ENCODE measurements at regions not wholly inside any gene's neighbourhood (a gene's known extent, or its start where the extent isn't known, plus 50 kb on each side); places are given as distances from the start of the nearest gene placed in this dataset.

DNA sequence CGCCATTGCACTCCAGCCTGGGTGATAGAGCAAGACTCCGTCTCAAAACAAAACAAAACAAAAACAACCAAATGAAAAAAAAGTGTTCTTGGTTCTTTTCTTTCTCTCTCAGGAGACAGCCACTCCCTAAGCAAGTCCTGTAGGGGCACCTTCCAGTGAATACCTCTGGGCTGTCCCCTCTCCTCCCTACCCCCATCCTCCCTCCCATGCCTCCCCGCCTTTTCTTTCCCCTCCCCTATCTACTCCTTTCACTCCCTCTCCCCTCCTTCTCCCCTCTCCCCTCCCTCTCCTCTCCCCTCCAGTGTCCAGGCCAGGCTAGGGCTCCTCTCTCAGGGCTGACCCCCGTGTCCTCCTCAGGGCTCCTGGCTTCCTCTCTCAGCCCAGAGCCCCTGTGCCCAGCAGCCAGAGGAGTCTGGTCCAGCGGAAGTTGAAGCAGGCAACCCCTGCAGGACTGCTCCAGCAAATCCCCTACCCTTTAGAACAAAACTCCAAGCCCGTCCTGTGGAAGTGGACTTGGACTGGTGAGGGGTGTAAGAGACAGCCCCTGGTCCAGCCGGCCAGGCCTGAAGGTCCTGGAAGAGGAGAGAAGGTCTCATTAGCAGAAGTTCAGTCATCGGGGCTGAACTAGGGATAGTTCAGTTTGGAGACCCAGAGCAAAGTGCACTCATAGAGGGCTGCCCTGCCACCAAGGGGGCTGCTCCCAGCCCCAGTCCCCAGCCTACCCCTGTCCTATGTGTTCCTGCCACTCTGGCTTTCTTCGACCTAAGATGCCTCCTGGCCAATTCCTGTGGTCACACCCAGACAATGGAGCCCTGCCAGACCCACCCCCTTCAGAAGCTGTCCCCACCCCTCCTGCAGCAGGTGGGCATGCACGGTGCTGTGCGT lies 79.8 kb upstream of the IQSEC1 start:
- no peak for DNase-seq (ENCODE audit: low read depth in 2 of 2)

DNA sequence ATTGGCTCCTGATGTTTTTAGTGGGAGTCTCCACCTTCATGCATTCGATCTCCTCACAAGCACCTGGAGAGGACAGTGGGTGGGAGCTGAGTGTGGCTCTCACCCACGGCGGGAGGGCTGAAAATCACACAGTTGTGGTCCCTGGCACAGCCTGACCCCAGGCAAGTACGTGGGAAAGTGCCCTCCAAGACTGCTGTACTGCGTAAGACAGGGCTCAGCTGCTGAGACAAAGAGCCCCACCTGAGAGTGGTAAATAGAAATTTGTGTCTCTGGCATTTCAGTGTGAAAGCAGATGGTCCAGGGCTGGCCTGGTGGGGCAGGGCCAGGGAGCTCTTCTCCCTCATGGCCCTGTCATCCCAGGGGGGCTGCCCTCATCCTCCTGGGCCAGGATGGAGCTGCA lies 77.4 kb upstream of the IQSEC1 start:
- no peak for DNase-seq (ENCODE audit: low read depth in 2 of 2)

- no peak for DNase-seq (ENCODE audit: low read depth in 2 of 2)
Observed at GRCh38 chr3:13149330-13150108, 76.3 kb upstream of the IQSEC1 start.

DNA sequence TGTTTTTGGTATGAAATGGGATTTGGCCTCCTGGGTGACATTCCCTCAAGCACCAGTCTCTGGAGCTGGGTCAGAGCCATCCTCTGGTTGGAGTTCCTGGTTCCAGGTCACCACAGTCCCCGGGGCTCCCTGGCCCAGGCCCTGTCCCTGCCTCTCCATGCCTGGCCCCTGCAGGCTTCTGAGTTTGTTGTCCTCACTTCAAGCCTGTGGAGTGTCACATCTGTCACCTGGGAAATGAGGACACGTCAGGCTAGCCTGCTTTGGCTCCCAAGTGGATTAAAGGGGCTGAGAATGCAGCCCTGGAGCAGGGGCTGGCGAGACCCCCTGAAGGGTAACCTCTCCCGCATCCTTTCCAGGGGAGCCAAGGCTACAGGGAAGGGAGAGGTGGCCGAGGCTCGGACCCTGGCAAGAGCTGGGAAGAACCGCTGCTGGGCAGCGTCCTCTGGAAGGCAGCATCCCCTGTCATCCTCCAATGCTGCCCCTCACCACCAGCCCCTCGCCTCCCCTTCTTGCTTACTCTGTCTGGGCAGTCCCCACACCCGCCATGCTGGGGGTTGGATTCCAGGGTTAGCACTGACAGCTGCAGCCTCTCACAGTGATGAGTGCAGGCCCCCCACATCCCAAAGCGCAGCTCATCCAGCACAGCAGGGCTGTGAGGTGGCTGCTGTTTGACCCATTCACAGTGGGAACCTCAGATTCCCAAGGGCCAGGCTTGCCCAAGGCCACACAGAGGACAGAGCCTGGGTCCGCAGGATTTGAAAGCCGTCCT lies 75.5 kb upstream of the IQSEC1 start:
- no peak for DNase-seq (ENCODE audit: low read depth in 2 of 2)

DNA sequence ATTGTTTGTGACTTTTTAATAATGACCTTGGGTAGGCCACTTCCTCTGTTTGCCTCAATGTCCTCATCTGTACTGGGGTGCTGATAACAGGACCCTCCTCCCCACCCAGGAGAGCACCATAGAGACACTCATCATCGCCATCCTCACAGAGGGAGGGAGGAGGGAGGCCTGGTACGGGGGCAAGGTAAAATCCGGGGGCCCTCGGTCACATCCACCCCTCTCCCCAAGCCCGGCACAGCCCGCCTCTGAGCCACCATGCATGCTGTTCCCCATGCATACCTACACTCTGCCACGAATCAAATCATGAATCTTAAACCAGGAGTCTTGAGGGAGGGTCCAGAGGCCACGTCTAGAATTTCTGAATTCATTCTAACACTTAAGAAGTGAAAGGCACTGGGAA lies 74.9 kb upstream of the IQSEC1 start:
- no peak for DNase-seq (ENCODE audit: low read depth in 2 of 2)

DNA sequence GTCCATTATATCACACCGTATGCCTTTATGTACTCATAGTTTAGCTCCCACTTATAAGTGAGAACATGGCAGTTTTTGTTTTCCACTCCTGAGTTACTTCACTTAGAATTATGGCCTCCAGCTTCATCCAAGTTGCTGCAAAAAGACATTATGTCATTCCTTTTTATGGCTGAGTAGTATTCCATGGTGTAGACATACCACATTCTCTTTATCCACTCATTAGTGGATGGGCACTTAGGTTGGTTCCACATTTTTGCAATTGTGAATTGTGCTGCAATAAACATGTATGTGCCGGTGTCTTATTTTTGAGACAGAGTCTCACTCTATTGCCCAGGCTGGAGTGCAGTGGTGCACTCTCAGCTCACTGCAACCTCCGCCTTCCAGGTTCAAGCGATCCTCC lies 74.1 kb upstream of the IQSEC1 start:
- DNase-seq (ENCODE audit: low read depth in 2 of 2), result no peak

DNA sequence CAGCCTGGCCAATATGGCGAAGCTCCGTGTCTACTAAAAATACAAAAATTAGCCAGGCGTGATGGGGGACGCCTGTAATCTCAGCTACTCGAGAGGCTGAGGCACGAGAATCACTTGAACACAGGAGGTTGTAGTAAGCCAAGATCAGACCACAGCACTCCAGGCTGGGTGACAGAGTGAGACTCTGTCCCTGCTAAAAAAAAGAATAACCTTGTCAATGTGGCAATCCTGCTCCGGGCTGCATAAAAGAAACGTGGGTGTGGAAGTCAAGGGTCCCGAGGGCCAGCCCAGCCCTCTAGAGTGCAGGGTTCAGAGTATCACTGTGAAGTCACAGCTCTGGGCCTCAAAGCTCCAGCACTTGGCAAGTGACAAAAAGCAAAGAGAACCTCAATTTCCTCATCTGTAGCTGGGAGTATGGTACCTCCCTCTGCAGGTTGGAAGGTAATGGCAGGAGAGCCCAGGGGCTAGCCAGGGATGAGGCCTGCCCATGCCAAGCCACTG lies 73.5 kb upstream of the IQSEC1 start:
- no peak for DNase-seq (ENCODE audit: low read depth in 2 of 2)

GRCh38 chr3:13145826-13146642 lies 72.8 kb upstream of the IQSEC1 start:
- DNase-seq (ENCODE audit: low read depth in 2 of 2), result no peak

GRCh38 chr3:13145131-13145825 lies 72.0 kb upstream of the IQSEC1 start:
- no peak for DNase-seq (ENCODE audit: low read depth in 2 of 2)

- DNase-seq (ENCODE audit: low read depth in 2 of 2), result no peak
Observed at GRCh38 chr3:13144163-13145023, 71.2 kb upstream of the IQSEC1 start.

DNA sequence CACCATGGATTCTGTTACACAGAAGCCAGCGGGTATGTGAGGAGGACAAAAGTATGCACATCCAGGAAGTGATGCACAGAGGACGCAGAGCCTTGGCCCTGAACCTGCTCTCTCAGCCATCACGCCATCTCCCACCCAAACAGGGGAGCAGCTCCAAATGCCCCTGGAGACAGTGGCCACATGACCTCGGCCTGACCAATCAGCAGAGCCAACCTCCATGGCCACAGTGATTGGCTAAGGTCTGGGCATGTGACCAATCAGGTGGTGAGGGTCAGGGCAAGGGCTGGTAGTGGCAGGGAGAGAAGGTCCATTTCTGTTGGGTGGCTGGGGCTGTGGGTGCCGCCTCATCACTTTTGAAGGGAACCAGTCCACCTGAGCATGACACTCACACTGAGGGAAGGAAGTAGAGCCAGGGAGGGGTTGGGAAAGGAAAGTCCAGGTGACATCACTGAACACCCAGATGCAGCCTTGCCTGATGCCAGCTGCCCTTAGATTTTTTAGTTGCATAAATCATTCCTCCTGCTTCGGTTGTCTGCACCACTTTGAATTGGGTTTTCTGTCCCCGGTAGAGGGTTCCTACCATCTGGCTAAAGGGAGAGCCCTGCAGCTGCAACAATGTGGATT lies 70.3 kb upstream of the IQSEC1 start:
- DNase-seq (ENCODE audit: low read depth in 2 of 2), result no peak

GRCh38 chr3:13142552-13143380 lies 69.5 kb upstream of the IQSEC1 start:
- DNase-seq (ENCODE audit: low read depth in 2 of 2), result no peak

DNA sequence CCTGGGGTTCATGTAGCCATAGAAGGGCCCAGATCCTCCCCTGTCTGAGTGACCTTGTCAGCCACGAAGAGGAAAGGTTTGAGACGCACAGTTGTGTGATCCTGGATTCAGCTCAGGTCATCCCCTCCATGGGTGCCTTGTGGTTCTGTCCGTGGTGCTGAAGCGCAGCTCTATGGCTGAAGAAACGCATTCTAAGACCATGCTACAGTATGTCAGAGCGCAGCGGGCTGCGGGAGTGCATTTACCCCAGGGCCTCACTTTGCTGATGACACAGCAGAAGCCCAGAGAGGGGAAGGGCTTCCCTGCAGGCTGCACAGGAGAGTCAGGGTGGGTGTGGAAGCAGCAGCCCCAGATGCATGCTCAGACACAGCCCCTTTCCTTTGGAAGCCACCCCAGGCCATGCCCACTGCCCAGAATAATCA lies 68.8 kb upstream of the IQSEC1 start:
- DNase-seq (ENCODE audit: low read depth in 2 of 2), result no peak

- no peak for DNase-seq (ENCODE audit: low read depth in 2 of 2)
Observed at GRCh38 chr3:13141183-13141582, 68.0 kb upstream of the IQSEC1 start.

DNA sequence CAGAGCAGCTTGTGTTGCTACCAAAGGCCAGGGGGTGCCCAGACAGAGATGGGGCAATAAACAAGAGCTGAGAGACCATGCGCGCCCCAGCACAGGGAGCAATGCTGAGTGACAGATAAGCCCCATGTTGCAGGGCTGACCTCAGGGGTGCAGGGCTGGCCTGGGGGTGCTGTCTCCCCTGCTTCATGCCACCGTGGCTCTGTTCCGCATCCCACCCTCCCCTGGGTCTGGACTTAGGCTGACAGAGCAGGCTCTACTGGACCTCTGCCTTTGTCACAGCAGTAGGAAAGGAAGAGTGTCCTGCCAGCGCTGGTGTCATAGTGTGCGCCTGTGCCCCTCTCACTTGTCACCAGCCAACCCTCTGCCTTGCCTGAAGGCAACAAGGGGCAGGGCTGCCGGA lies 67.4 kb upstream of the IQSEC1 start:
- no peak for DNase-seq (ENCODE audit: low read depth in 2 of 2)

- no peak for DNase-seq (ENCODE audit: low read depth in 2 of 2)
Observed at GRCh38 chr3:13139471-13140065, 66.3 kb upstream of the IQSEC1 start.

- DNase-seq (ENCODE audit: low read depth in 2 of 2), result no peak
Observed at GRCh38 chr3:13138833-13139145, 65.6 kb upstream of the IQSEC1 start.
